ENCODE measurements at regions not wholly inside any gene's neighbourhood (a gene's known extent, or its start where the extent isn't known, plus 50 kb on each side); places are given as distances from the start of the nearest gene placed in this dataset.

DNA sequence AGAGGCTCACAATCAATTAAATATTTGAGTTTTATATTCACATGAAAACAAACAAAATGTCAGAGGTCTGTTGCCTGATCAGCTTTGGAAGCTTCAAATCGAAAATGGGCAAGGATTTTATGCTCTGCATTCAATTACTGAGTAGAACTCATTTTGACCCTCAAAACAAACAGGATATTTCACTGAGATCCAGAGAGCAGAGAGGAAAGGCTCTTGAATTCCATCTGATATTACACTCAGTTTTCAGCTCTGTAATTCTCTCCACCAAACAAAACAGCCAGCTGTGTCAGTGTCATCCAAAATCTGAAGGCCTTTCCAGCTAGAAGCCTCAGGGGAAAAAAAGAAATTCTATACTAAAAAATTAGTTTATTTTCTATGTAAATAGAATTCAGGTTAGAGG, 128.6 kb upstream of the FLRT2 start (continued):
- TF ChIP-seq KAT7 (CRISPR knock-in tag; IDR thresholded peaks at IDR 0.05; ENCODE audit: borderline replicate concordance) = no peak
- no peak for TF ChIP-seq ZNF317 (CRISPR knock-in tag; IDR thresholded peaks at IDR 0.05; ENCODE audit: borderline replicate concordance, low read depth)
- no peak for TF ChIP-seq ETV6 (CRISPR knock-in tag; IDR thresholded peaks at IDR 0.05)
- TF ChIP-seq ZNF219 (CRISPR knock-in tag; IDR thresholded peaks at IDR 0.05; ENCODE audit: borderline replicate concordance) = no peak
- no peak for TF ChIP-seq FOXP1 (CRISPR knock-in tag; IDR thresholded peaks at IDR 0.05; ENCODE audit: borderline replicate concordance)
- TF ChIP-seq, protein P1, sequence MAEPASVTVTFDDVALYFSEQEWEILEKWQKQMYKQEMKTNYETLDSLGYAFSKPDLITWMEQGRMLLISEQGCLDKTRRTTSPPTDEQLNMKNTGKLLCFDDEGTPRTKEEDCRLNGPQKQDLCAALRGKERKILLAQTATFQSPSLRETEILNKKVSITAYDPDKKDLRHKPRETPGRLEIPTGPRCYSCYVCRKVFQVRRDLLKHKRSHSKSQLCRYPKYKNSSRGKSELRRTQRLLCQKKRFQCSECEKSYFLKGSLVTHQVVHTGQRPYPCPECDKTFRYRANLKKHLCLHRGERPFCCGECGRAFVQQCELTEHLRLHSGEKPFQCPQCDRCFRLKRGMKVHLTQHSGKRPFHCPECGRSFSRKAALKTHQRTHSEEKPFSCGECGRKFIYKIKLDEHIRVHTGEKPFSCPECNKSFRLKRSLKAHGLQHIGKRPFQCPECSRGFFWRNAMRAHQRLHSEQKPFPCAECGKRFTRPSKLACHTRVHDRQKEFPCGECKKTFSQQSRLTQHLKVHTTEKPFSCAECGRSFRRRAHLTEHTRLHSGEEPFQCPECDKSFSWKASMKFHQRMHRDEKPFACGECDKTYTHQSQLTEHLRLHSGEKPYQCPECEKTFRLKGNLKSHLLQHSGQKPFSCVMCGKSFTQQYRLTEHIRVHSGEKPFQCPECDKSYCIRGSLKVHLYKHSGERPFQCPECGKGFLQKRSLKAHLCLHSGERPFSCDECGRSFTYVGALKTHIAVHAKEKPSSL (CRISPR knock-in tag; conservative IDR thresholded peaks at IDR 0.05) = no peak
- TF ChIP-seq, protein P2, sequence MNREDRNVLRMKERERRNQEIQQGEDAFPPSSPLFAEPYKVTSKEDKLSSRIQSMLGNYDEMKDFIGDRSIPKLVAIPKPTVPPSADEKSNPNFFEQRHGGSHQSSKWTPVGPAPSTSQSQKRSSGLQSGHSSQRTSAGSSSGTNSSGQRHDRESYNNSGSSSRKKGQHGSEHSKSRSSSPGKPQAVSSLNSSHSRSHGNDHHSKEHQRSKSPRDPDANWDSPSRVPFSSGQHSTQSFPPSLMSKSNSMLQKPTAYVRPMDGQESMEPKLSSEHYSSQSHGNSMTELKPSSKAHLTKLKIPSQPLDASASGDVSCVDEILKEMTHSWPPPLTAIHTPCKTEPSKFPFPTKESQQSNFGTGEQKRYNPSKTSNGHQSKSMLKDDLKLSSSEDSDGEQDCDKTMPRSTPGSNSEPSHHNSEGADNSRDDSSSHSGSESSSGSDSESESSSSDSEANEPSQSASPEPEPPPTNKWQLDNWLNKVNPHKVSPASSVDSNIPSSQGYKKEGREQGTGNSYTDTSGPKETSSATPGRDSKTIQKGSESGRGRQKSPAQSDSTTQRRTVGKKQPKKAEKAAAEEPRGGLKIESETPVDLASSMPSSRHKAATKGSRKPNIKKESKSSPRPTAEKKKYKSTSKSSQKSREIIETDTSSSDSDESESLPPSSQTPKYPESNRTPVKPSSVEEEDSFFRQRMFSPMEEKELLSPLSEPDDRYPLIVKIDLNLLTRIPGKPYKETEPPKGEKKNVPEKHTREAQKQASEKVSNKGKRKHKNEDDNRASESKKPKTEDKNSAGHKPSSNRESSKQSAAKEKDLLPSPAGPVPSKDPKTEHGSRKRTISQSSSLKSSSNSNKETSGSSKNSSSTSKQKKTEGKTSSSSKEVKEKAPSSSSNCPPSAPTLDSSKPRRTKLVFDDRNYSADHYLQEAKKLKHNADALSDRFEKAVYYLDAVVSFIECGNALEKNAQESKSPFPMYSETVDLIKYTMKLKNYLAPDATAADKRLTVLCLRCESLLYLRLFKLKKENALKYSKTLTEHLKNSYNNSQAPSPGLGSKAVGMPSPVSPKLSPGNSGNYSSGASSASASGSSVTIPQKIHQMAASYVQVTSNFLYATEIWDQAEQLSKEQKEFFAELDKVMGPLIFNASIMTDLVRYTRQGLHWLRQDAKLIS (CRISPR knock-in tag; IDR thresholded peaks at IDR 0.05; ENCODE audit: borderline replicate concordance) = no peak

DNA sequence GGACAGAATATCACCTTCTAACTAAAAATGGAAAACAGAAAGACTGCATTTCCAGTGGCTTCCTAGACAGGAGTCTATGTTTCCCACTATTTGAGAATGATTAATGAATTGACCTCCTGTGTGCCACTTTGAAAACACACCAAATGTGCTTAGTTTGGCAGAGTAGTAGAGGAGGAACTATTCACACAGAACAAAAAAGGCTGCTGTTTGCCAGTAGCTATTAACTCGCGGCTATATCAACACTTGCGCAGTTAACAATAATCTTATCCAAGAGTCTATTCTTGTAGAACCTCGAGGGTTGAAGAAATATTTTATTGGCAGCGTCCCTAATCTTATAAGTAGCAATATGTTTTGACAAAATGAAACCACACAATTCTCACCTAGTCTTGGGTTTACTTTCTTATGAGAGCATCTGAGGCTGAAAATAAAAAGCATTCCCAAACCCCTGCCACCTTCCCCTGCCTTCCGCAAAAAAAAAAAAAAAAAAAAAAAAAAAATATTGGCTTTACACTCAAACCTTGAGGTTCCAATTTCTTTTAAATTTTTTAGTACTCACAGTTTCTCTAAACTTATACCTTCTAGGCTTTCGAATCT, 127.3 kb upstream of the FLRT2 start:
- DNase-seq (ENCODE audit: low spot score) = no peak
- POLR2A ChIA-PET = no interaction called here

DNA sequence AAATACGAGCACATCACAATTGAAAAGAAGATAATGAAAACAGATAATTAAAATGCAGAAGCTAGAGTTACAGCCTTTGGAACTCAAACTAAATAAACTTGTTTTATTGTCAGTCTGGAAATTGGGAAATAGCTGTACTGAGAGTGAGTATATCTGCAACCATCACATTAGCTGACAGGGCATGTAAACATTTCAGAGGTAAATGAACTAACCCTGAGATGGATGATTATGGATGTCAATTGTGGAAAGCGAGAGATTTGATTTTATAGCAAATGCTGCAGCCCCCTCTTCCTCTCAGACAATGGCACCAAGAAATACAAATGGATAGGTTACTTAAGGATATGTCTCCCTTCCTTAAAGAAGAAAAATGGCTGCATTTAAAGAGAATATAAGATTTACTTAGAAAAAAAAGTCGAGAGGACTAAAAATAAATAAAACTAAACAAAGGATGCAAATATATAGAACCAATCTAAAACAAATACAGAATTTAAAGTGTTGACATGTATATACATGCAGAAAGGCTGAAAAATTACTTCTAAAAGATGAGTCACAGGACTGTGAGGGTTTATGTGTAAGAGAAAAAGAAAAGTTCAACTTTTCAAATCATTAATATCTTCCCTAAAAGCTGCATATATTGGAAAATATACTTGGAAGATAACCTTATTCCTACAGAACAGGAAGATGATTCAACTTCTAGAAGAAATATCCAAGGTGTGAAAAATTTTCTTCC, 120.3 kb upstream of the FLRT2 start:
- H3K27me3 Mint-ChIP-seq (ENCODE audit: low read depth) = no peaks in the 10 kb centered on the region
- TF ChIP-seq TEAD1 (CRISPR knock-in tag; IDR thresholded peaks at IDR 0.05) (no peak), ATF1 (CRISPR knock-in tag; IDR thresholded peaks at IDR 0.05) (no peak), TEAD4 (CRISPR knock-in tag; IDR thresholded peaks at IDR 0.05) (no peak)
- TF ChIP-seq, protein P1 (CRISPR knock-in tag; conservative IDR thresholded peaks at IDR 0.05) = no peak
- TF ChIP-seq, protein P3, sequence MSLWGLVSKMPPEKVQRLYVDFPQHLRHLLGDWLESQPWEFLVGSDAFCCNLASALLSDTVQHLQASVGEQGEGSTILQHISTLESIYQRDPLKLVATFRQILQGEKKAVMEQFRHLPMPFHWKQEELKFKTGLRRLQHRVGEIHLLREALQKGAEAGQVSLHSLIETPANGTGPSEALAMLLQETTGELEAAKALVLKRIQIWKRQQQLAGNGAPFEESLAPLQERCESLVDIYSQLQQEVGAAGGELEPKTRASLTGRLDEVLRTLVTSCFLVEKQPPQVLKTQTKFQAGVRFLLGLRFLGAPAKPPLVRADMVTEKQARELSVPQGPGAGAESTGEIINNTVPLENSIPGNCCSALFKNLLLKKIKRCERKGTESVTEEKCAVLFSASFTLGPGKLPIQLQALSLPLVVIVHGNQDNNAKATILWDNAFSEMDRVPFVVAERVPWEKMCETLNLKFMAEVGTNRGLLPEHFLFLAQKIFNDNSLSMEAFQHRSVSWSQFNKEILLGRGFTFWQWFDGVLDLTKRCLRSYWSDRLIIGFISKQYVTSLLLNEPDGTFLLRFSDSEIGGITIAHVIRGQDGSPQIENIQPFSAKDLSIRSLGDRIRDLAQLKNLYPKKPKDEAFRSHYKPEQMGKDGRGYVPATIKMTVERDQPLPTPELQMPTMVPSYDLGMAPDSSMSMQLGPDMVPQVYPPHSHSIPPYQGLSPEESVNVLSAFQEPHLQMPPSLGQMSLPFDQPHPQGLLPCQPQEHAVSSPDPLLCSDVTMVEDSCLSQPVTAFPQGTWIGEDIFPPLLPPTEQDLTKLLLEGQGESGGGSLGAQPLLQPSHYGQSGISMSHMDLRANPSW (CRISPR knock-in tag; conservative IDR thresholded peaks at IDR 0.05; ENCODE audit: low read depth) = no peak
- TF ChIP-seq, protein P4, sequence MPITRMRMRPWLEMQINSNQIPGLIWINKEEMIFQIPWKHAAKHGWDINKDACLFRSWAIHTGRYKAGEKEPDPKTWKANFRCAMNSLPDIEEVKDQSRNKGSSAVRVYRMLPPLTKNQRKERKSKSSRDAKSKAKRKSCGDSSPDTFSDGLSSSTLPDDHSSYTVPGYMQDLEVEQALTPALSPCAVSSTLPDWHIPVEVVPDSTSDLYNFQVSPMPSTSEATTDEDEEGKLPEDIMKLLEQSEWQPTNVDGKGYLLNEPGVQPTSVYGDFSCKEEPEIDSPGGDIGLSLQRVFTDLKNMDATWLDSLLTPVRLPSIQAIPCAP (CRISPR knock-in tag; IDR thresholded peaks at IDR 0.05) = no peak
- TF ChIP-seq, protein P5, sequence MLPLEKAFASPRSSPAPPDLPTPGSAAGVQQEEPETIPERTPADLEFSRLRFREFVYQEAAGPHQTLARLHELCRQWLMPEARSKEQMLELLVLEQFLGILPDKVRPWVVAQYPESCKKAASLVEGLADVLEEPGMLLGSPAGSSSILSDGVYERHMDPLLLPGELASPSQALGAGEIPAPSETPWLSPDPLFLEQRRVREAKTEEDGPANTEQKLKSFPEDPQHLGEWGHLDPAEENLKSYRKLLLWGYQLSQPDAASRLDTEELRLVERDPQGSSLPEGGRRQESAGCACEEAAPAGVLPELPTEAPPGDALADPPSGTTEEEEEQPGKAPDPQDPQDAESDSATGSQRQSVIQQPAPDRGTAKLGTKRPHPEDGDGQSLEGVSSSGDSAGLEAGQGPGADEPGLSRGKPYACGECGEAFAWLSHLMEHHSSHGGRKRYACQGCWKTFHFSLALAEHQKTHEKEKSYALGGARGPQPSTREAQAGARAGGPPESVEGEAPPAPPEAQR (CRISPR knock-in tag; IDR thresholded peaks at IDR 0.05) = no peak

More for the DNA sequence above, 127.3 kb upstream of the FLRT2 start:
- H3K27me3 Mint-ChIP-seq (ENCODE audit: low read depth) = no peaks in the 10 kb centered on the region
- ATAC-seq = no peak
- no peaks in the 10 kb centered on the region for H3K4me1 Mint-ChIP-seq
- H3K9me3 Mint-ChIP-seq = no peaks in the 10 kb centered on the region
- H3K27ac Mint-ChIP-seq = no peak overlapping the region
- CTCF ChIA-PET = no interaction called here
- TF ChIP-seq SOX15 (CRISPR knock-in tag; IDR thresholded peaks at IDR 0.05) (no peak), EMX1 (CRISPR knock-in tag; IDR thresholded peaks at IDR 0.05) (no peak), TP53 (CRISPR knock-in tag; IDR thresholded peaks at IDR 0.05) (no peak), CBFB (CRISPR knock-in tag; IDR thresholded peaks at IDR 0.05; ENCODE audit: low read depth) (no peak), NFYB (CRISPR knock-in tag; conservative IDR thresholded peaks at IDR 0.05; ENCODE audit: low read depth) (no peak)
- TF ChIP-seq, protein P5 (CRISPR knock-in tag; IDR thresholded peaks at IDR 0.05) = no peak
- H3K4me3 Mint-ChIP-seq = no peak overlapping the region
- H3K36me3 Mint-ChIP-seq = no peaks in the 10 kb centered on the region

More for the DNA sequence above, 120.3 kb upstream of the FLRT2 start:
- Mint-ChIP-seq H3K27ac (no peak overlapping the region), H3K4me3 (no peak overlapping the region), H3K9me3 (no peaks in the 10 kb centered on the region), H3K36me3 (no peaks in the 10 kb centered on the region), H3K4me1 (no peaks in the 10 kb centered on the region)
- ATAC-seq (no peak), DNase-seq (ENCODE audit: low spot score) (no peak)
- ChIA-PET CTCF (no interaction called here), POLR2A (no interaction called here)

Data from WTC11 (cell line).